OCI-LY7 (cell line): ENCODE measurements at regions not wholly inside any gene's neighbourhood (a gene's known extent, or its start where the extent isn't known, plus 50 kb on each side); places are given as distances from the start of the nearest gene placed in this dataset.

Experiments
- BruUV-seq: library from RNA; stranded (reverse); fragments of 400-500 nt; replicated peaks from 2 replicates; lab custom pipeline; 2021; lab: Mats Ljungman, UMichigan
- CTCF ChIA-PET: fragments of 300-600 bp; sonication (Branson Sonifier 250); formaldehyde crosslinking; loops from one replicate; lab custom pipeline; 2022; ENCODE audit warnings: antibody characterized with exemption; ENCODE audit not compliant: unreplicated experiment; lab: Charles Lee
- POLR2A ChIA-PET: fragments of 300-600 bp; sonication (Branson Sonifier 250); formaldehyde crosslinking; loops from one replicate; lab custom pipeline; 2022; ENCODE audit warnings: antibody characterized with exemption; lab: Charles Lee
- DNase-seq: peaks from one replicate; pipeline ENCODE4 v3.0.0-alpha.2; 2015; ENCODE audit warnings: low spot score
- H2AFZ ChIP-seq: fragments of 200-600 bp; sonication (generic), shearing (Covaris generic); 2 replicates; pipeline ENCODE4 v1.6.1; 2014; ENCODE audit warnings: mild to moderate bottlenecking, antibody characterized with exemption, low read length, moderate library complexity
- H3K27ac ChIP-seq: fragments of 200-600 bp; sonication (generic); 2 replicates; pipeline ENCODE4 v1.5.1; 2014; ENCODE audit warnings: mixed run types, low read depth, mild to moderate bottlenecking, moderate library complexity, low read length, inconsistent platforms; ENCODE audit not compliant: poor library complexity, severe bottlenecking
- H3K36me3 ChIP-seq: fragments of 200-600 bp; sonication (generic); 2 replicates; pipeline ENCODE4 v1.6.1; 2014; ENCODE audit warnings: mild to moderate bottlenecking, antibody characterized with exemption, low read length, moderate library complexity, mixed read lengths; ENCODE audit not compliant: insufficient read depth
- H3K4me1 ChIP-seq: fragments of 200-600 bp; sonication (generic); 2 replicates; pipeline ENCODE4 v1.5.1; 2014; ENCODE audit warnings: mild to moderate bottlenecking, low read length; ENCODE audit not compliant: insufficient read depth, poor library complexity, severe bottlenecking
- H3K4me2 ChIP-seq: fragments of 200-600 bp; sonication (generic); 2 replicates; pipeline ENCODE4 v1.6.1; 2014; ENCODE audit warnings: mild to moderate bottlenecking, low read length
- H3K4me3 ChIP-seq: fragments of 200-600 bp; sonication (generic); 2 replicates; pipeline ENCODE4 v1.5.1; 2014; ENCODE audit warnings: mild to moderate bottlenecking, low read depth, low read length; ENCODE audit not compliant: poor library complexity, severe bottlenecking
- H3K79me2 ChIP-seq: fragments of 200-600 bp; sonication (generic); 2 replicates; pipeline ENCODE4 v1.6.1; 2016; ENCODE audit warnings: low read depth, mild to moderate bottlenecking, low read length, moderate library complexity, mixed read lengths; ENCODE audit not compliant: insufficient read depth
- H3K9me2 ChIP-seq: fragments of 200-600 bp; sonication (generic); 2 replicates; pipeline ENCODE4 v1.6.1; 2016; ENCODE audit warnings: mild to moderate bottlenecking, low read length, mixed read lengths; ENCODE audit not compliant: insufficient read depth
- H3K9me3 ChIP-seq: fragments of 200-600 bp; sonication (generic); 2 replicates; pipeline ENCODE4 v1.6.1; 2014; ENCODE audit warnings: mild to moderate bottlenecking, mixed run types, low read length, mixed read lengths
- H4K20me1 ChIP-seq: fragments of 200-600 bp; sonication (generic); 2 replicates; pipeline ENCODE4 v1.6.1; 2014; ENCODE audit warnings: mild to moderate bottlenecking, antibody characterized with exemption, low read length, moderate library complexity, mixed read lengths; ENCODE audit not compliant: insufficient read depth
- EZH2phosphoT487 ChIP-seq: fragments of 200-600 bp; sonication (generic); IDR thresholded peaks from 2 replicates; pipeline ENCODE4 v1.6.1; 2018; ENCODE audit warnings: low read depth, borderline replicate concordance, mild to moderate bottlenecking, mixed run types, antibody characterized with exemption, low read length, moderate library complexity, mixed read lengths
- intact Hi-C: fragments of 100-400 bp; cut with micrococcal nuclease; formaldehyde crosslinking; loops from one replicate; pipeline ENCODE4 v1.10.0; 2022; ENCODE audit not compliant: unreplicated experiment
- TF ChIP-seq, protein P1 (sequence below): fragments of 200-600 bp; sonication (generic); conservative IDR thresholded peaks from 2 replicates; pipeline ENCODE4 v1.5.1; 2014; ENCODE audit warnings: mild to moderate bottlenecking, antibody characterized with exemption, low read length, moderate library complexity, mixed read lengths

DNA sequence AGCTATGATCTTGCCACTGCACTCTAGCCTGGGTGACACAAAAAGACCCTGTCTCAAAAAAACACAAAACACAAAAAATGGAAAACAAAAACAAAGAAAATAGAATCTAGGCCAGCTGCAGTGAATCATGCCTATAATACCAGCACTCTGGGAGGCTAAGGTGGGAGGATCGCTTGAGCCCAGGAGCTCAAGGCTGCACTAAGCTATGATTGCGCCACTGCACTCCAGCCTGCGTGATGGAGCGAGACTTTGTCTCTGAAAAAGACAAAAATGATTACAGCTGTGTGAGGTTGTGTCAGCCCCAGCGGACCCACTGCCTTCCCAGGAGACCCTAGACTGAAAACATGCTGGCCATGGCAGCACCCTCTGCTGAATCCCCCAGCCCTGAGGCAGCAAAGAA lies 80.2 kb upstream of the ZBTB40 start:
- no peaks in the 10 kb centered on the region for H4K20me1 ChIP-seq
- H3K4me3 ChIP-seq = no peak overlapping the region
- no peak for DNase-seq
- H3K27ac ChIP-seq = no peak overlapping the region
- H3K36me3 ChIP-seq = no peaks in the 10 kb centered on the region
- no peaks in the 10 kb centered on the region for H3K4me1 ChIP-seq
- H3K79me2 ChIP-seq = no peaks in the 10 kb centered on the region
- H3K9me2 ChIP-seq = no peaks in the 10 kb centered on the region
- ChIA-PET POLR2A (no interaction called here), CTCF (no interaction called here)
- H3K4me2 ChIP-seq = no peak overlapping the region
- intact Hi-C loops = no loop called here
- H2AFZ ChIP-seq = no peak overlapping the region
- no peaks in the 10 kb centered on the region for H3K9me3 ChIP-seq
- BruUV-seq = no TSS peak
- TF ChIP-seq, protein P1, sequence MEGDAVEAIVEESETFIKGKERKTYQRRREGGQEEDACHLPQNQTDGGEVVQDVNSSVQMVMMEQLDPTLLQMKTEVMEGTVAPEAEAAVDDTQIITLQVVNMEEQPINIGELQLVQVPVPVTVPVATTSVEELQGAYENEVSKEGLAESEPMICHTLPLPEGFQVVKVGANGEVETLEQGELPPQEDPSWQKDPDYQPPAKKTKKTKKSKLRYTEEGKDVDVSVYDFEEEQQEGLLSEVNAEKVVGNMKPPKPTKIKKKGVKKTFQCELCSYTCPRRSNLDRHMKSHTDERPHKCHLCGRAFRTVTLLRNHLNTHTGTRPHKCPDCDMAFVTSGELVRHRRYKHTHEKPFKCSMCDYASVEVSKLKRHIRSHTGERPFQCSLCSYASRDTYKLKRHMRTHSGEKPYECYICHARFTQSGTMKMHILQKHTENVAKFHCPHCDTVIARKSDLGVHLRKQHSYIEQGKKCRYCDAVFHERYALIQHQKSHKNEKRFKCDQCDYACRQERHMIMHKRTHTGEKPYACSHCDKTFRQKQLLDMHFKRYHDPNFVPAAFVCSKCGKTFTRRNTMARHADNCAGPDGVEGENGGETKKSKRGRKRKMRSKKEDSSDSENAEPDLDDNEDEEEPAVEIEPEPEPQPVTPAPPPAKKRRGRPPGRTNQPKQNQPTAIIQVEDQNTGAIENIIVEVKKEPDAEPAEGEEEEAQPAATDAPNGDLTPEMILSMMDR = no peak
- no peak for TF ChIP-seq EZH2phosphoT487

DNA sequence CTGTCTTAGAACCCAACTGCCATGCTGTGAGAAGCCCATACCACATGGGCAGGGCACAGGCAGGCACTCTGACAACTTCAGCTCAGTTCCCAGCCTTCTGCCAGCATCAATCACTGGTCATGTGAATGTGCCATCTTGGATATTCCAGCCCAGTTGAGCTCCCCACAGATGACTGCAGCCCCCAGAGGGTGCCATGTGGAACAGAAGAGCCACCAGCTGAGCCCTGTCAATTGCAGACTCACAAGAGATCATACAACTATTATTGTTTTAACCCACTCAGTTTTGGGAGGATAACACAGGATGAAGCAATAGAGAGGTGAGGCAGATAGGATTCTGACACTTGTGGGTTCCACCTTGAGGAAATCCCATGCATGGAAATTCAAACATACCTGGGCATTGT lies 78.4 kb upstream of the ZBTB40 start:
- ChIA-PET CTCF (no interaction called here), POLR2A (no interaction called here)
- no peak overlapping the region for H3K27ac ChIP-seq
- no peaks in the 10 kb centered on the region for H3K9me3 ChIP-seq
- intact Hi-C loops = no loop called here
- no peak overlapping the region for H3K4me2 ChIP-seq
- no peaks in the 10 kb centered on the region for H4K20me1 ChIP-seq
- no peaks in the 10 kb centered on the region for H3K9me2 ChIP-seq
- H3K36me3 ChIP-seq = no peaks in the 10 kb centered on the region
- H2AFZ ChIP-seq = no peak overlapping the region
- no peaks in the 10 kb centered on the region for H3K4me1 ChIP-seq
- no TSS peak for BruUV-seq
- TF ChIP-seq, protein P1 = no peak
- no peak for TF ChIP-seq EZH2phosphoT487
- no peak for DNase-seq
- H3K79me2 ChIP-seq = no peaks in the 10 kb centered on the region
- H3K4me3 ChIP-seq = no peak overlapping the region

DNA sequence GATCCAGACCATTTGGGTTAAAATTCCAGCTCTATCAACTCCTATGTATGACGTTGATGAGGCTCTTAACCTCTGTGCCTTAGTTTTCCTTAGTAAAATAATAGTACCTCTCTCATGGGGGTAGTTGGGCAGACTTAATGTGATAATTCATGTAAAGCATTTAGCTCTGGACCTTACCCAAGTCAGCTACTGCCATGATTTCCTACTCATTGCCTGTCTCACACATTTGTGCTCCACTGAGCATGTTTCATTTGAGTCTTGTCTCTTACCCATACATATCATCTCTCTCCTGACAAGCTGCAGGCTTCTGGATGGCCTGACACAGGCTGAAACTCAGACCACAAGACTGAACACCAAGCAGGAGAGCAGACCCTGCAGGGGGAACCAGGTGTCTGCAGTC lies 77.7 kb upstream of the ZBTB40 start:
- ChIA-PET POLR2A (interaction anchor here (0.7 kb wide), 1 partner anchor 1816 kb away, joined by 3 read pairs; no protein-coding TSS in a partner anchor), CTCF (no interaction called here)
- Histone ChIP-seq H2AFZ (no peak overlapping the region), H3K4me2 (no peak overlapping the region), H4K20me1 (no peaks in the 10 kb centered on the region), H3K9me3 (no peaks in the 10 kb centered on the region), H3K9me2 (no peaks in the 10 kb centered on the region), H3K4me3 (no peak overlapping the region), H3K27ac (no peak overlapping the region), H3K36me3 (no peaks in the 10 kb centered on the region), H3K79me2 (no peaks in the 10 kb centered on the region), H3K4me1 (no peaks in the 10 kb centered on the region)
- TF ChIP-seq, protein P1 = no peak
- no peak for TF ChIP-seq EZH2phosphoT487
- DNase-seq = no peak
- BruUV-seq = no TSS peak
- intact Hi-C loops = no loop called here
